Hepatocyte (in vitro differentiated cells): ENCODE measurements at regions not wholly inside any gene's neighbourhood (a gene's known extent, or its start where the extent isn't known, plus 50 kb on each side); places are given as distances from the start of the nearest gene placed in this dataset.
"Not testable (repeated sequence)": the region's sequence is repeated elsewhere in the genome, so short reads cannot be mapped to it uniquely, and the experiment has no call there.

ENCODE experiments used
- DNase-seq: peaks from one replicate; pipeline ENCODE4 v3.0.0-alpha.2; 2016; ENCODE audit warnings: low spot score
- H2AFZ ChIP-seq: fragments of 200-600 bp; sonication (generic); 2 replicates; pipeline ENCODE4 v1.6.0; 2016; ENCODE audit warnings: antibody characterized with exemption, mild to moderate bottlenecking
- H3K27ac ChIP-seq: fragments of 200-600 bp; sonication (generic); 2 replicates; pipeline ENCODE4 v1.5.1; 2016; ENCODE audit warnings: mild to moderate bottlenecking
- H3K27me3 ChIP-seq: fragments of 200-600 bp; sonication (generic); 2 replicates; pipeline ENCODE4 v1.6.1; 2016
- H3K36me3 ChIP-seq: fragments of 200-600 bp; sonication (generic); replicated peaks from 2 replicates; pipeline ENCODE4 v1.5.1; 2016; ENCODE audit warnings: low read depth; ENCODE audit not compliant: insufficient read depth
- H3K4me1 ChIP-seq: fragments of 200-600 bp; sonication (generic); 2 replicates; pipeline ENCODE4 v1.5.1; 2016; ENCODE audit warnings: mild to moderate bottlenecking, moderate library complexity; ENCODE audit not compliant: insufficient read depth
- H3K4me2 ChIP-seq: fragments of 200-600 bp; sonication (generic); 2 replicates; pipeline ENCODE4 v1.6.0; 2016
- H3K4me3 ChIP-seq: fragments of 200-600 bp; sonication (generic); 2 replicates; pipeline ENCODE4 v1.5.1; 2016; ENCODE audit warnings: mild to moderate bottlenecking
- H3K79me2 ChIP-seq: fragments of 200-600 bp; sonication (generic); 2 replicates; pipeline ENCODE4 v1.6.0; 2017; ENCODE audit warnings: mild to moderate bottlenecking
- H3K9me2 ChIP-seq: fragments of 200-600 bp; sonication (generic); replicated peaks from 2 replicates; pipeline ENCODE4 v1.6.0; 2017; ENCODE audit warnings: mild to moderate bottlenecking; ENCODE audit not compliant: insufficient read depth
- H3K9me3 ChIP-seq: fragments of 200-600 bp; sonication (generic); 2 replicates; pipeline ENCODE4 v1.5.1; 2016; ENCODE audit warnings: low read depth, mild to moderate bottlenecking
- H4K20me1 ChIP-seq: fragments of 200-600 bp; sonication (generic); 2 replicates; pipeline ENCODE4 v1.6.0; 2016; ENCODE audit warnings: mild to moderate bottlenecking; ENCODE audit not compliant: insufficient read depth, poor library complexity, severe bottlenecking
- CTCF ChIP-seq: fragments of 200-600 bp; sonication (generic); IDR thresholded peaks from 2 replicates; pipeline ENCODE4 v1.5.1; 2016; ENCODE audit warnings: antibody characterized with exemption, mild to moderate bottlenecking; ENCODE audit not compliant: poor library complexity
- EZH2 ChIP-seq: fragments of 200-600 bp; sonication (generic); IDR thresholded peaks from 2 replicates; pipeline ENCODE4 v1.6.1; 2016; ENCODE audit warnings: antibody characterized with exemption, mild to moderate bottlenecking, borderline replicate concordance
- EZH2phosphoT487 ChIP-seq: fragments of 200-600 bp; sonication (generic); IDR thresholded peaks from one replicate; pipeline ENCODE4 v1.6.1; 2018; ENCODE audit warnings: antibody characterized with exemption, mild to moderate bottlenecking, low read depth, moderate library complexity; ENCODE audit not compliant: unreplicated experiment, severe bottlenecking
- WGBS: methylation state at CpG from one replicate; pipeline ENCODE4 v1.1.6; 2016; ENCODE audit warnings: low lambda C conversion rate; ENCODE audit errors: missing lambda C conversion rate; 5-methylcytosine and 5-hydroxymethylcytosine counted together

- Histone ChIP-seq H3K4me2 (no peak overlapping the region), H3K27ac (no peak overlapping the region), H3K4me3 (no peak overlapping the region), H3K9me3 (no peaks in the 10 kb centered on the region), H3K4me1 (no peaks in the 10 kb centered on the region), H2AFZ (no peak overlapping the region), H4K20me1 (no peaks in the 10 kb centered on the region), H3K9me2 (no peaks in the 10 kb centered on the region), H3K79me2 (no peaks in the 10 kb centered on the region), H3K36me3 (no peaks in the 10 kb centered on the region), H3K27me3 (no peaks in the 10 kb centered on the region)
- no peak for TF ChIP-seq EZH2
- TF ChIP-seq CTCF: no peak
- TF ChIP-seq EZH2phosphoT487: no peak
- 87% methylated on average over 4 of the region's 4 CpGs for WGBS
- DNase-seq: no peak
Measured at GRCh38 chr1:157348538-157349480, 203.5 kb downstream of the FCRL5 start.

DNA sequence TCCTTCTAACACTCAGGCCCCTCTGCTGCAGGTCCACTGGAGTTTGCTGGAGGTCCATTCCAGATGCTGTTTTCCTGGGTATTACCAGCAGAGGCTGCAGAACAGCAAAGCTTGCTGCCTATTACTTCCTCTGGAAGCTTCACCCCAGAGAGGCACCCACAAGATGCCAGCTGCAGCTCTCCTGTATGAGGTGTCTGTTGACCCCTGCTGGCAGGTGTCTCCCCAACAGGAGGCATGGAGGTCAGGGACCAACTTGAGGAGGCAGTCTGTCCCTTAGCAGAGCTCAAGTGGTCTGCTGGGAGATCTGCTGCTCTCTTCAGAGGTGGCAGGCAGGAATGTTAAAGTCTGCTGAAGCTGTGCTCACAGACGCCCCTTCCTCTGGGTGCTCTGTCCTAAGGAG lies 204.8 kb downstream of the FCRL5 start:
- TF ChIP-seq EZH2: no peak
- TF ChIP-seq EZH2phosphoT487: no peak
- TF ChIP-seq CTCF: no peak
- 86% methylated on average over 1 of the region's 1 CpG for WGBS

DNA sequence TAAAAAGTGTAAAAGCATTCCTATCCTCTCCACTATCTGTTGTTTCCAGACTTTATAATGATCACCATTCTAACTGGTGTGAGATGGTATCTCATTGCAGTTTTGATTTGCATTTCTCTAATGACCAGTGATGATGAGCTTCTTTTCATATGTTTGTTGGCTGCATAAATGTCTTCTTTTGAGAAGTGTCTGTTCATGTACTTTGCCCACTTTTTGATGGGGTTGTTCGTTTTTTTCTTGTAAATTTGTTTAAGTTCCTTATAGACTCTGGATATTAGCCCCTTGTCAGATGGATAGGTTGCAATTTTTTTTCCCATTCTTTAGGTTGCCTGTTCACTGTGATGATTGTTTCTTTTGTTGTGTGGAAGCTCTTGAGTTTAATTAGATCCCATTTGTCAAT lies 199.6 kb upstream of the ETV3 start:
- H2AFZ ChIP-seq, H3K27me3 ChIP-seq, H3K4me2 ChIP-seq, H3K27ac ChIP-seq, H3K9me2 ChIP-seq, H4K20me1 ChIP-seq, DNase-seq, H3K4me1 ChIP-seq, H3K36me3 ChIP-seq, H3K4me3 ChIP-seq, H3K79me2 ChIP-seq, H3K9me3 ChIP-seq: not testable (repeated sequence)
- WGBS: 96% methylated on average over 1 of the region's 1 CpG

More for the DNA sequence above, 204.8 kb downstream of the FCRL5 start:
- Histone ChIP-seq H3K27me3 (no peaks in the 10 kb centered on the region), H3K4me3 (no peak overlapping the region), H3K9me2 (no peaks in the 10 kb centered on the region), H2AFZ (no peak overlapping the region), H3K79me2 (no peaks in the 10 kb centered on the region), H3K4me1 (no peaks in the 10 kb centered on the region), H3K9me3 (no peaks in the 10 kb centered on the region), H3K4me2 (no peak overlapping the region), H3K36me3 (no peaks in the 10 kb centered on the region), H4K20me1 (no peaks in the 10 kb centered on the region), H3K27ac (no peak overlapping the region)
- DNase-seq: no peak

DNA sequence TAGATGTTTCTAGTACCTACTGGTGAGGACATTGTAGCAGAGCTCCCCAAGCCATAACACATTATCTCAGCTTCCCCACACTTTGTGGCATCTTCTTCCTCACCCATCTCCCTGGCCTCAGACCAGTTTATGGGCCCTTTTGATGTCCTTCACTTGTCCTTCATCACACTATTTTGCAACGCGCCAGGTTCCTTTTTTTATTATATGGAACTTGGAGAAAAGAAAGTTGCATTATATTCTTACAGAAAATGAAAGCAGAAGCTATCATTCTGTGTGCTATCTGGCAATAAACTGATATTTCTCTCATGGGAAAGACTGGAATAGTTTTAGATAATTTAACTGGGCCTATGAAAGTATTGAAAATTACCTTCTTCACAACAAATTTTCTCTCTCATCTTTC lies 196.9 kb upstream of the ETV3 start:
- Histone ChIP-seq H4K20me1 (no peaks in the 10 kb centered on the region), H3K27me3 (no peaks in the 10 kb centered on the region), H3K4me1 (no peaks in the 10 kb centered on the region), H3K4me3 (no peak overlapping the region), H3K9me3 (no peaks in the 10 kb centered on the region), H3K36me3 (no peaks in the 10 kb centered on the region), H3K27ac (no peak overlapping the region), H3K9me2 (no peaks in the 10 kb centered on the region), H3K4me2 (no peak overlapping the region), H3K79me2 (no peaks in the 10 kb centered on the region), H2AFZ (no peak overlapping the region)
- WGBS: 93% methylated on average over 2 of the region's 2 CpGs
- no peak for DNase-seq
- no peak for TF ChIP-seq EZH2phosphoT487
- no peak for TF ChIP-seq EZH2
- no peak for TF ChIP-seq CTCF
